Progenitor cell of endocrine pancreas (in vitro differentiated cells): ENCODE measurements at regions not wholly inside any gene's neighbourhood (a gene's known extent, or its start where the extent isn't known, plus 50 kb on each side); places are given as distances from the start of the nearest gene placed in this dataset.

ENCODE experiments used
- DNase-seq: peaks from one replicate; pipeline ENCODE4 v3.0.0; 2021; ENCODE audit warnings: low spot score; ENCODE audit not compliant: unreplicated experiment
- H3K27ac Mint-ChIP-seq: 2 replicates; pipeline ENCODE4 v1.8.0; 2021; ENCODE audit warnings: mild to moderate bottlenecking, moderate library complexity, mixed read lengths
- H3K27me3 Mint-ChIP-seq: 2 replicates; pipeline ENCODE4 v1.8.0; 2021; ENCODE audit warnings: mixed read lengths
- H3K36me3 Mint-ChIP-seq: 2 replicates; pipeline ENCODE4 v1.8.0; 2022; ENCODE audit warnings: mixed read lengths; ENCODE audit not compliant: insufficient read depth
- H3K4me1 Mint-ChIP-seq: 2 replicates; pipeline ENCODE4 v1.8.0; 2021; ENCODE audit warnings: low read depth, mixed read lengths
- H3K4me3 Mint-ChIP-seq: 2 replicates; pipeline ENCODE4 v1.8.0; 2021; ENCODE audit warnings: low read depth, mild to moderate bottlenecking, moderate library complexity, mixed read lengths
- H3K9me3 Mint-ChIP-seq: 2 replicates; pipeline ENCODE4 v1.8.0; 2021; ENCODE audit warnings: low read depth, mixed read lengths
- TF ChIP-seq, protein P1 (sequence below): fragments of 200-600 bp; sonication (generic); IDR thresholded peaks from one replicate; pipeline ENCODE4 v1.5.0; 2021; ENCODE audit warnings: antibody characterized with exemption, mild to moderate bottlenecking; ENCODE audit not compliant: unreplicated experiment

DNA sequence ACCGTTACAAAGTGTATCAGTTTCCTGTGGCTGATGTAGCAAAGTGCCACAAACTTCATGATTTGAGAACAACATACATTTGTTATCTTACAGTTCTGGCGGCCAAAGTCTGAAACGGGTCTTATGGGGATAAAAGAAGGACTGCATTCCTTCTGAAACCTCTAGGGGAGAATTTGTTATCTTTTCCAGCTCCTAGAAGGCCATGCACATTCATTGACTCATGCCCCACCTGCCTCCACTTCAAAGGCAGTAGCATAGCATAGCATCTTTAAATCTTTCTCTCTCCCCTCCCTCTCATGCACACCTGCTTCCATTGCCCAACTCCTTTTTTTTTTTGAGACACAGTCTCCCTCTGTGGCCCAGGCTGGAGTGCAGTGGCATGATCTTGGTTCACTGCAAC lies 190.7 kb upstream of the DYNLRB2 start:
- H3K9me3 Mint-ChIP-seq = peaks cover 5% of the 10 kb centered on the region
- no peak overlapping the region for H3K4me3 Mint-ChIP-seq
- no peak overlapping the region for H3K27ac Mint-ChIP-seq
- no peaks in the 10 kb centered on the region for H3K4me1 Mint-ChIP-seq
- H3K27me3 Mint-ChIP-seq = no peaks in the 10 kb centered on the region
- DNase-seq = no peak
- TF ChIP-seq, protein P1, sequence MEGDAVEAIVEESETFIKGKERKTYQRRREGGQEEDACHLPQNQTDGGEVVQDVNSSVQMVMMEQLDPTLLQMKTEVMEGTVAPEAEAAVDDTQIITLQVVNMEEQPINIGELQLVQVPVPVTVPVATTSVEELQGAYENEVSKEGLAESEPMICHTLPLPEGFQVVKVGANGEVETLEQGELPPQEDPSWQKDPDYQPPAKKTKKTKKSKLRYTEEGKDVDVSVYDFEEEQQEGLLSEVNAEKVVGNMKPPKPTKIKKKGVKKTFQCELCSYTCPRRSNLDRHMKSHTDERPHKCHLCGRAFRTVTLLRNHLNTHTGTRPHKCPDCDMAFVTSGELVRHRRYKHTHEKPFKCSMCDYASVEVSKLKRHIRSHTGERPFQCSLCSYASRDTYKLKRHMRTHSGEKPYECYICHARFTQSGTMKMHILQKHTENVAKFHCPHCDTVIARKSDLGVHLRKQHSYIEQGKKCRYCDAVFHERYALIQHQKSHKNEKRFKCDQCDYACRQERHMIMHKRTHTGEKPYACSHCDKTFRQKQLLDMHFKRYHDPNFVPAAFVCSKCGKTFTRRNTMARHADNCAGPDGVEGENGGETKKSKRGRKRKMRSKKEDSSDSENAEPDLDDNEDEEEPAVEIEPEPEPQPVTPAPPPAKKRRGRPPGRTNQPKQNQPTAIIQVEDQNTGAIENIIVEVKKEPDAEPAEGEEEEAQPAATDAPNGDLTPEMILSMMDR = no peak
- peaks cover 2% of the 10 kb centered on the region for H3K36me3 Mint-ChIP-seq

DNA sequence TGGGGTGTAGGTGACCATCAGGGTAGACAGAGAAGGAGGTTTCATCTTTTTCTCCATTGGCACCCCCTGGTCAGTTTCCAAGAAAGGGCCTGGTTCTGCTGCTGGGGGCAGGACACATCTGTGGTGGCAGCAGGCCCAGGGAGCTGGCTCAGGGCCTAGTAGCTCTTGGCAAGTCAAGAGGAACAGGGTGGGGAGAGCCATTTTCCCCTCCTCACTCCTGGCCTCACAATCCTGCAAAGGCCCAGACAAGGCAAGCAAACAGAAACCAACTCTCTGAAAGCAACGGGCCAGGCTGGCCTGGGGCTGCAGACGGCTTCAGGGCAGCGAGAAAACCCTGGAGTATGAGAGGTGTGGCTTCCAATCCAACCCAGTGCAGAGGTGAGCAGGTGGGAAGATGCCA lies 192.9 kb upstream of the DYNLRB2 start:
- no peak for DNase-seq
- H3K27me3 Mint-ChIP-seq = peaks cover 3% of the 10 kb centered on the region
- H3K4me1 Mint-ChIP-seq = no peaks in the 10 kb centered on the region
- H3K9me3 Mint-ChIP-seq = peaks cover 5% of the 10 kb centered on the region
- no peak overlapping the region for H3K27ac Mint-ChIP-seq
- TF ChIP-seq, protein P1 = no peak
- peaks cover 2% of the 10 kb centered on the region for H3K36me3 Mint-ChIP-seq
- no peak overlapping the region for H3K4me3 Mint-ChIP-seq

DNA sequence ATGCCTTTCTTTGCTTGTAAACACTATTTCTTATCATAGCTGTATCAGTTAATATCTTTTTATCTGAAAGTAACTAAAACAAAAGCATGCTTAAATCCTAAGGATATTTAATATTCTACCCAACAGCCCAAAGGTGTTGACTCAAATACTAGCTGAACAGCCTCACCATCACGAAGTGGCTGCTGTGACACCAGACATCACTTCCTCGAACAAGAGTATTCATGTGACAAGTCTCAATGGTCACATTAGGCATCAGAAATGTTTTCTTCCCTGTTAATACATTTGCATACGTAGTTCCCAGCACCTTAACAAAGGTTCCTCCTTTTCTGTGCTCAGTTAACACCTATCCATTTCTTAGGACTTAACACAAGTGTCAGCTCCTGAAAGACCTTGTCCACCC lies 193.8 kb upstream of the DYNLRB2 start:
- H3K9me3 Mint-ChIP-seq = peaks cover 5% of the 10 kb centered on the region
- no peak overlapping the region for H3K27ac Mint-ChIP-seq
- TF ChIP-seq, protein P1 = no peak
- H3K27me3 Mint-ChIP-seq = peaks cover 3% of the 10 kb centered on the region
- H3K4me1 Mint-ChIP-seq = no peaks in the 10 kb centered on the region
- H3K36me3 Mint-ChIP-seq = peaks cover 2% of the 10 kb centered on the region
- H3K4me3 Mint-ChIP-seq = no peak overlapping the region
- DNase-seq = no peak

DNA sequence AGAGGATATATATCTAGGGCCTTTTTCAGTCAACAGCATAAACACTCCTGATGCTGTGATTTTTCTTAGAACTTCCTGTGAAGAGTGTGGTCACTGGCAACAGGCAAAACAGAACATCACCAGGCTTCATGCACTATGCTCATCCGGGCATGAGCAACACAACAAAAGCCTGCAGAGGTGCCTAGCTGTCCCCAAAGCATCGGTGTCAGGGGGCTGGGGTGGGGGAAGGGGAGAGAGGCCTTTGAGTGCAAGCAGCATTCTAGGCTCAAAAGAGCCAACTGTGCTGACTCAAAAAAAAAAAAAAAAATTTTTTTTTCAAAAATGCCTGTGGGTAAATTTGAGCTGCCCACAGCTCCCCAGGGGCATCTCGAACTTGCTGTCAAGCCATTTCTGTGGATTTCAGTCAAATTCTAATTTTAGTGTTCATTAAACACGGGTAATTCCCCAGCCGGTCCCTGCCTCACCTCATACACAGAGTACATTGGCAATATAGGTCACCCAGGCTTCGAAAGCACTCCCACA lies 194.6 kb upstream of the DYNLRB2 start:
- Mint-ChIP-seq H3K4me3 (no peak overlapping the region), H3K27me3 (peaks cover 4% of the 10 kb centered on the region), H3K9me3 (peaks cover 5% of the 10 kb centered on the region), H3K36me3 (peaks cover 2% of the 10 kb centered on the region), H3K4me1 (no peaks in the 10 kb centered on the region), H3K27ac (no peak overlapping the region)
- DNase-seq = no peak
- TF ChIP-seq, protein P1 = no peak

DNA sequence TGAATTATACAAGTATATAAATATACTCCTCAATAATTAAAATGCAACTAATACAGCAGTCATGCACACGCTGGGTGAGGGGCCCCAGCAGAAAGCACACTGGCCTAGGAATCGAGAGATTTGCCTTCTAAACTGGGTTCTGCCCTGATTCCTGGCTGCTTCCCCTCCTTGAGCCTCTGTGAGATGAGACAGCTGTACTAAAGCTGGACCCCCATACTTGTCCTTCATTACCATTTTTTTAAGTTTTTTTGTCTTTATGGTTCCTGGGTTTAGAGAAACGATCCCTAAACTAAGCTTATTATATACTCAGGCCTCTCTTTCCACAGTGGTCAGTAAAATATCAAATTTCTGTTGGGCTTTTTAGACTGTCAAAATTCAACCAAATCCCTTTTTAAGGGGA lies 195.1 kb upstream of the DYNLRB2 start:
- H3K9me3 Mint-ChIP-seq = peaks cover 5% of the 10 kb centered on the region
- no peak overlapping the region for H3K27ac Mint-ChIP-seq
- TF ChIP-seq, protein P1 = no peak
- no peak overlapping the region for H3K4me3 Mint-ChIP-seq
- H3K27me3 Mint-ChIP-seq = peaks cover 7% of the 10 kb centered on the region
- H3K4me1 Mint-ChIP-seq = no peaks in the 10 kb centered on the region
- no peak for DNase-seq
- peaks cover 2% of the 10 kb centered on the region for H3K36me3 Mint-ChIP-seq
